OCI-LY7 (cell line): ENCODE measurements at regions not wholly inside any gene's neighbourhood (a gene's known extent, or its start where the extent isn't known, plus 50 kb on each side); places are given as distances from the start of the nearest gene placed in this dataset.

Source experiments
- BruUV-seq: library from RNA; stranded (reverse); fragments of 400-500 nt; replicated peaks from 2 replicates; lab custom pipeline; 2021; lab: Mats Ljungman, UMichigan
- CTCF ChIA-PET: fragments of 300-600 bp; sonication (Branson Sonifier 250); formaldehyde crosslinking; loops from one replicate; lab custom pipeline; 2022; ENCODE audit warnings: antibody characterized with exemption; ENCODE audit not compliant: unreplicated experiment; lab: Charles Lee
- POLR2A ChIA-PET: fragments of 300-600 bp; sonication (Branson Sonifier 250); formaldehyde crosslinking; loops from one replicate; lab custom pipeline; 2022; ENCODE audit warnings: antibody characterized with exemption; lab: Charles Lee
- DNase-seq: peaks from one replicate; pipeline ENCODE4 v3.0.0-alpha.2; 2015; ENCODE audit warnings: low spot score
- H2AFZ ChIP-seq: fragments of 200-600 bp; sonication (generic), shearing (Covaris generic); 2 replicates; pipeline ENCODE4 v1.6.1; 2014; ENCODE audit warnings: mild to moderate bottlenecking, antibody characterized with exemption, low read length, moderate library complexity
- H3K27ac ChIP-seq: fragments of 200-600 bp; sonication (generic); 2 replicates; pipeline ENCODE4 v1.5.1; 2014; ENCODE audit warnings: mixed run types, low read depth, mild to moderate bottlenecking, moderate library complexity, low read length, inconsistent platforms; ENCODE audit not compliant: poor library complexity, severe bottlenecking
- H3K36me3 ChIP-seq: fragments of 200-600 bp; sonication (generic); 2 replicates; pipeline ENCODE4 v1.6.1; 2014; ENCODE audit warnings: mild to moderate bottlenecking, antibody characterized with exemption, low read length, moderate library complexity, mixed read lengths; ENCODE audit not compliant: insufficient read depth
- H3K4me1 ChIP-seq: fragments of 200-600 bp; sonication (generic); 2 replicates; pipeline ENCODE4 v1.5.1; 2014; ENCODE audit warnings: mild to moderate bottlenecking, low read length; ENCODE audit not compliant: insufficient read depth, poor library complexity, severe bottlenecking
- H3K4me2 ChIP-seq: fragments of 200-600 bp; sonication (generic); 2 replicates; pipeline ENCODE4 v1.6.1; 2014; ENCODE audit warnings: mild to moderate bottlenecking, low read length
- H3K4me3 ChIP-seq: fragments of 200-600 bp; sonication (generic); 2 replicates; pipeline ENCODE4 v1.5.1; 2014; ENCODE audit warnings: mild to moderate bottlenecking, low read depth, low read length; ENCODE audit not compliant: poor library complexity, severe bottlenecking
- H3K79me2 ChIP-seq: fragments of 200-600 bp; sonication (generic); 2 replicates; pipeline ENCODE4 v1.6.1; 2016; ENCODE audit warnings: low read depth, mild to moderate bottlenecking, low read length, moderate library complexity, mixed read lengths; ENCODE audit not compliant: insufficient read depth
- H3K9me2 ChIP-seq: fragments of 200-600 bp; sonication (generic); 2 replicates; pipeline ENCODE4 v1.6.1; 2016; ENCODE audit warnings: mild to moderate bottlenecking, low read length, mixed read lengths; ENCODE audit not compliant: insufficient read depth
- H3K9me3 ChIP-seq: fragments of 200-600 bp; sonication (generic); 2 replicates; pipeline ENCODE4 v1.6.1; 2014; ENCODE audit warnings: mild to moderate bottlenecking, mixed run types, low read length, mixed read lengths
- H4K20me1 ChIP-seq: fragments of 200-600 bp; sonication (generic); 2 replicates; pipeline ENCODE4 v1.6.1; 2014; ENCODE audit warnings: mild to moderate bottlenecking, antibody characterized with exemption, low read length, moderate library complexity, mixed read lengths; ENCODE audit not compliant: insufficient read depth
- CTCF ChIP-seq: fragments of 200-600 bp; sonication (generic); conservative IDR thresholded peaks from 2 replicates; pipeline ENCODE4 v1.5.1; 2014; ENCODE audit warnings: mild to moderate bottlenecking, antibody characterized with exemption, low read length, moderate library complexity, mixed read lengths
- EZH2phosphoT487 ChIP-seq: fragments of 200-600 bp; sonication (generic); IDR thresholded peaks from 2 replicates; pipeline ENCODE4 v1.6.1; 2018; ENCODE audit warnings: low read depth, borderline replicate concordance, mild to moderate bottlenecking, mixed run types, antibody characterized with exemption, low read length, moderate library complexity, mixed read lengths
- intact Hi-C: fragments of 100-400 bp; cut with micrococcal nuclease; formaldehyde crosslinking; loops from one replicate; pipeline ENCODE4 v1.10.0; 2022; ENCODE audit not compliant: unreplicated experiment

GRCh38 chr10:4189281-4189680 is 404.3 kb upstream of the KLF6 start:
- no peaks in the 10 kb centered on the region for H3K4me1 ChIP-seq
- no peak overlapping the region for H3K4me3 ChIP-seq
- POLR2A ChIA-PET: no interaction called here

GRCh38 chr10:4188406-4188805 is 403.4 kb upstream of the KLF6 start:
- no peak overlapping the region for H3K27ac ChIP-seq
- no peaks in the 10 kb centered on the region for H4K20me1 ChIP-seq
- H3K4me1 ChIP-seq: no peaks in the 10 kb centered on the region
- ChIA-PET CTCF (no interaction called here), POLR2A (interaction anchor here (0.6 to 0.7 kb wide), 2 partner anchors 37 to 317 kb away, joined by 3 to 7 read pairs; no protein-coding TSS in a partner anchor)
- no peaks in the 10 kb centered on the region for H3K9me3 ChIP-seq
- no peak overlapping the region for H2AFZ ChIP-seq
- H3K4me2 ChIP-seq: no peak overlapping the region
- H3K36me3 ChIP-seq: no peaks in the 10 kb centered on the region
- no peak for DNase-seq
- H3K79me2 ChIP-seq: no peaks in the 10 kb centered on the region
- TF ChIP-seq CTCF (no peak), EZH2phosphoT487 (no peak)
- H3K4me3 ChIP-seq: no peak overlapping the region
- intact Hi-C loops: no loop called here
- H3K9me2 ChIP-seq: no peaks in the 10 kb centered on the region
- no TSS peak for BruUV-seq

More at GRCh38 chr10:4189281-4189680, 404.3 kb upstream of the KLF6 start:
- CTCF ChIA-PET: no interaction called here
- Histone ChIP-seq H2AFZ (no peak overlapping the region), H3K4me2 (no peak overlapping the region), H3K36me3 (no peaks in the 10 kb centered on the region), H3K9me2 (no peaks in the 10 kb centered on the region), H4K20me1 (no peaks in the 10 kb centered on the region), H3K9me3 (no peaks in the 10 kb centered on the region), H3K27ac (no peak overlapping the region), H3K79me2 (no peaks in the 10 kb centered on the region)
- DNase-seq: no peak
- BruUV-seq: no TSS peak
- TF ChIP-seq CTCF: no peak
- no peak for TF ChIP-seq EZH2phosphoT487
- intact Hi-C loops: no loop called here

- BruUV-seq: no TSS peak
- POLR2A ChIA-PET: no interaction called here
These were observed 402.0 kb upstream of the KLF6 start for GRCh38 chr10:4186849-4187540.

More at GRCh38 chr10:4186849-4187540, 402.0 kb upstream of the KLF6 start:
- Histone ChIP-seq H3K4me3 (no peak overlapping the region), H3K9me2 (no peaks in the 10 kb centered on the region), H3K4me1 (no peaks in the 10 kb centered on the region), H3K79me2 (no peaks in the 10 kb centered on the region), H3K36me3 (no peaks in the 10 kb centered on the region), H2AFZ (no peak overlapping the region), H3K27ac (no peak overlapping the region), H4K20me1 (no peaks in the 10 kb centered on the region), H3K9me3 (no peaks in the 10 kb centered on the region), H3K4me2 (no peak overlapping the region)
- no peak for DNase-seq
- intact Hi-C loops: no loop called here
- CTCF ChIA-PET: no interaction called here
- TF ChIP-seq CTCF (no peak), EZH2phosphoT487 (no peak)
